Upper lobe of right lung (tissue), 1 donor: ENCODE measurements at regions not wholly inside any gene's neighbourhood (a gene's known extent, or its start where the extent isn't known, plus 50 kb on each side); places are given as distances from the start of the nearest gene placed in this dataset.

Experiments used
- ATAC-seq: fragments of 200-7000 bp; cut with Tn5 transposase; one replicate; pipeline ENCODE4 v1.9.1; 2020; ENCODE audit warnings: mild to moderate bottlenecking, moderate library complexity
- DNase-seq: peaks from one replicate; pipeline ENCODE4 v3.0.0-alpha.2; 2020
- H3K27ac ChIP-seq: fragments of 200-600 bp; one replicate; pipeline ENCODE4 v1.8.0; 2022
- H3K27me3 ChIP-seq: fragments of 200-600 bp; one replicate; pipeline ENCODE4 v1.8.0; 2022; ENCODE audit warnings: mild to moderate bottlenecking
- H3K36me3 ChIP-seq: fragments of 200-600 bp; one replicate; pipeline ENCODE4 v1.8.0; 2022
- H3K4me1 ChIP-seq: fragments of 200-600 bp; one replicate; pipeline ENCODE4 v1.8.0; 2022
- H3K4me3 ChIP-seq: fragments of 200-600 bp; one replicate; pipeline ENCODE4 v1.8.0; 2022; ENCODE audit warnings: mild to moderate bottlenecking
- H3K9me3 ChIP-seq: fragments of 200-600 bp; one replicate; pipeline ENCODE4 v1.8.0; 2022
- intact Hi-C: fragments of 100-400 bp; cut with DNase I; formaldehyde crosslinking; loops from one replicate; pipeline ENCODE4 v1.11.0; 2022
- TF ChIP-seq, protein P1 (sequence below): fragments of 200-600 bp; IDR thresholded peaks from one replicate; pipeline ENCODE4 v1.8.0; 2022; ENCODE audit warnings: antibody characterized with exemption
- donor health status: DM: no; HTN: yes; CAD: no; lungs with severe emphysema.

DNA sequence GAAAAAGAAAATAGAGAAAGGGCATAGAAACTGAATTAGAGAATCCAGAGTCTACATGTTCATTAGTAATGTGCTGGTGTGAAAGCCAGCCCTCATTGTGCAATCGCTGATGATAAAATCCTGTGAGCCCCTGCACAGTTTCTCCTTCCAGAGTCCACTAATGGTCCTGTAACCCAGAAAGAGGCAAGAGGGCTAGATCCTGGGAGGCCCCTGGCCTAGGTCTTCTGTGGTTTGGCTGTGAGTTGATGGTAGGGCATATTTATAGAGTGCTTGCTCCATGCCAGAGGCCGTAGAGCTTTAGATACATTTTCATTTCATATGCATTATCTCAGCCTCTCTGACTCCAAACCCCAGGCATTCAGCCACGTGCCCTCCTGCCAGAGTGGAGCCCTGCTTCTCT lies 94.9 kb upstream of the MTHFD1L start:
- ATAC-seq, result no peak
- Histone ChIP-seq H3K4me3 (no peak overlapping the region), H3K27ac (no peak overlapping the region), H3K27me3 (no peaks in the 10 kb centered on the region), H3K36me3 (no peaks in the 10 kb centered on the region), H3K4me1 (peaks cover 10% of the 10 kb centered on the region), H3K9me3 (no peaks in the 10 kb centered on the region)
- intact Hi-C loops, result no loop called here
- no peak for DNase-seq
- TF ChIP-seq, protein P1, sequence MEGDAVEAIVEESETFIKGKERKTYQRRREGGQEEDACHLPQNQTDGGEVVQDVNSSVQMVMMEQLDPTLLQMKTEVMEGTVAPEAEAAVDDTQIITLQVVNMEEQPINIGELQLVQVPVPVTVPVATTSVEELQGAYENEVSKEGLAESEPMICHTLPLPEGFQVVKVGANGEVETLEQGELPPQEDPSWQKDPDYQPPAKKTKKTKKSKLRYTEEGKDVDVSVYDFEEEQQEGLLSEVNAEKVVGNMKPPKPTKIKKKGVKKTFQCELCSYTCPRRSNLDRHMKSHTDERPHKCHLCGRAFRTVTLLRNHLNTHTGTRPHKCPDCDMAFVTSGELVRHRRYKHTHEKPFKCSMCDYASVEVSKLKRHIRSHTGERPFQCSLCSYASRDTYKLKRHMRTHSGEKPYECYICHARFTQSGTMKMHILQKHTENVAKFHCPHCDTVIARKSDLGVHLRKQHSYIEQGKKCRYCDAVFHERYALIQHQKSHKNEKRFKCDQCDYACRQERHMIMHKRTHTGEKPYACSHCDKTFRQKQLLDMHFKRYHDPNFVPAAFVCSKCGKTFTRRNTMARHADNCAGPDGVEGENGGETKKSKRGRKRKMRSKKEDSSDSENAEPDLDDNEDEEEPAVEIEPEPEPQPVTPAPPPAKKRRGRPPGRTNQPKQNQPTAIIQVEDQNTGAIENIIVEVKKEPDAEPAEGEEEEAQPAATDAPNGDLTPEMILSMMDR, result no peak

GRCh38 chr6:150773969-150774368 lies 91.5 kb upstream of the MTHFD1L start:
- H3K4me3 ChIP-seq, result no peak overlapping the region
- H3K27ac ChIP-seq, result no peak overlapping the region
- DNase-seq (no peak), ATAC-seq (no peak)
- no peaks in the 10 kb centered on the region for H3K9me3 ChIP-seq
- intact Hi-C loops, result no loop called here
- TF ChIP-seq, protein P1, result no peak
- peaks cover 5% of the 10 kb centered on the region for H3K4me1 ChIP-seq
- H3K36me3 ChIP-seq, result no peaks in the 10 kb centered on the region
- H3K27me3 ChIP-seq, result no peaks in the 10 kb centered on the region

GRCh38 chr6:150775415-150776203 lies 89.9 kb upstream of the MTHFD1L start:
- ATAC-seq (peak; percentile 43), DNase-seq (no peak)
- TF ChIP-seq, protein P1, result no peak
- Histone ChIP-seq H3K36me3 (no peaks in the 10 kb centered on the region), H3K4me1 (peaks cover 5% of the 10 kb centered on the region), H3K9me3 (no peaks in the 10 kb centered on the region), H3K4me3 (no peak overlapping the region), H3K27me3 (no peaks in the 10 kb centered on the region), H3K27ac (no peak overlapping the region)
- intact Hi-C loops, result no loop called here

DNA sequence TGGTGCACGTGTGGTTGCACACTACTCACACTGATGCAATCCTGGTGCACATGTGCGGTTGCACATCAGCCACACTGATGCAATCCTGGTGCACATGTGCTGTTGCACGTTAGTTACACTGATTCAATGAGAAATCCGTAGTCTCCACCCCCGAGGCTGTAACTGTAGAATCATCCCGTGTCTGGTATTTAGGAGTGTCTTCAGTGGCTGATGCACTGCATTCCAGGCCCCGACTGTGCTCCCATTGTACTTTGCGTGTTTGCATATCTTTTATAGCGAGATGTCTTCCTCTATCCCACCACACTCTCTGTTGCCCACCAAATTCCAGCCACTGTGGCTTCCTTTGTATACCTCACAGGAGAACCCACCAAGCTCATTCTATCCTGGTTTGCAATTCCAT lies 87.8 kb upstream of the MTHFD1L start:
- no peaks in the 10 kb centered on the region for H3K9me3 ChIP-seq
- intact Hi-C loops, result no loop called here
- TF ChIP-seq, protein P1, result no peak
- no peaks in the 10 kb centered on the region for H3K36me3 ChIP-seq
- ATAC-seq, result no peak
- no peak overlapping the region for H3K27ac ChIP-seq
- no peak for DNase-seq
- H3K4me3 ChIP-seq, result no peak overlapping the region
- peaks cover 5% of the 10 kb centered on the region for H3K4me1 ChIP-seq
- H3K27me3 ChIP-seq, result no peaks in the 10 kb centered on the region

DNA sequence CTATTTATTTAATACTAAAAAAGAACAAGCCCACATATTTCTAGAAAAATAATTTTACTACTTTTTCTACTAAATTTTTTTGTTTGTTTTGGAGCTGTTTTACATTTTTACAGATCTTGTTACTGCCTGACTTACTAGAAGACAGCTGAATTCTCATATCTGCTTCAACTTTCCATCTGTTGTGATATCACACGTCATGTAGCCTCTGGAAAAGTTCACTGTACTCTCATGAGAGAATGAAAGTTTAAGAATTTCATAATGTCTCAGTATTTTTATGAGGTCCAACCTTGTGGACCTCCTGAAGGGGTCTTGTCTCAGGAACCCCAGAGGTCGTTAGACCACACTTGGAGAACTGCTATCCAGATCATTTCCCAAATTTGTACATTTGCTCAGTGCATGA lies 81.7 kb upstream of the MTHFD1L start:
- DNase-seq (no peak), ATAC-seq (no peak)
- TF ChIP-seq, protein P1, result no peak
- no peaks in the 10 kb centered on the region for H3K9me3 ChIP-seq
- H3K4me3 ChIP-seq, result no peak overlapping the region
- H3K4me1 ChIP-seq, result no peaks in the 10 kb centered on the region
- H3K27me3 ChIP-seq, result no peaks in the 10 kb centered on the region
- no peak overlapping the region for H3K27ac ChIP-seq
- H3K36me3 ChIP-seq, result no peaks in the 10 kb centered on the region
- intact Hi-C loops, result no loop called here
